Liver (tissue), 3 donors: ENCODE measurements at regions not wholly inside any gene's neighbourhood (a gene's known extent, or its start where the extent isn't known, plus 50 kb on each side); places are given as distances from the start of the nearest gene placed in this dataset.

Experiments
- ATF3 ChIP-seq: IDR thresholded peaks from 2 replicates; pipeline ENCODE4 v1.6.1; 2016; ENCODE audit warnings: antibody characterized with exemption
- CTCF ChIP-seq: fragments of 150-350 bp; IDR thresholded peaks from 2 replicates; pipeline ENCODE4 v1.5.1; 2017; ENCODE audit warnings: improper control_type of control experiment, low read depth, low read length; ENCODE audit not compliant: missing input control
- GABPA ChIP-seq, 2 donors: IDR thresholded peaks in 1 of 2; conservative IDR thresholded peaks in 1 of 2; 2 replicates each; pipeline ENCODE4 v1.6.1; 2016; ENCODE audit warnings: antibody characterized with exemption in 2 of 2, mild to moderate bottlenecking in 1 of 2, moderate library complexity in 1 of 2
- HNF4G ChIP-seq: IDR thresholded peaks from 2 replicates; pipeline ENCODE4 v1.6.1; 2016; ENCODE audit warnings: antibody characterized with exemption
- JUND ChIP-seq, 2 donors: IDR thresholded peaks; 2 replicates each; pipeline ENCODE4 v1.6.1; 2016; ENCODE audit warnings: antibody characterized with exemption in 2 of 2
- MAX ChIP-seq: IDR thresholded peaks from 2 replicates; pipeline ENCODE4 v1.6.1; 2016; ENCODE audit warnings: antibody characterized with exemption
- RAD21 ChIP-seq, 2 donors: IDR thresholded peaks; 2 replicates each; pipeline ENCODE4 v1.6.1; 2016; ENCODE audit warnings: antibody characterized with exemption in 2 of 2, mild to moderate bottlenecking in 2 of 2
- REST ChIP-seq: IDR thresholded peaks from 2 replicates; pipeline ENCODE4 v1.6.1; 2016; ENCODE audit warnings: antibody characterized with exemption, mild to moderate bottlenecking
- RXRA ChIP-seq, 2 donors: IDR thresholded peaks; 2 replicates each; pipeline ENCODE4 v1.6.1; 2017 to 2018; ENCODE audit warnings: antibody characterized with exemption in 2 of 2, mild to moderate bottlenecking in 1 of 2
- SP1 ChIP-seq: IDR thresholded peaks from 2 replicates; pipeline ENCODE4 v1.6.1; 2018; ENCODE audit warnings: antibody characterized with exemption, mild to moderate bottlenecking
- TAF1 ChIP-seq: conservative IDR thresholded peaks from 2 replicates; pipeline ENCODE4 v1.6.1; 2016; ENCODE audit warnings: antibody characterized with exemption, mild to moderate bottlenecking
- YY1 ChIP-seq: IDR thresholded peaks from 2 replicates; pipeline ENCODE4 v1.6.1; 2016; ENCODE audit warnings: antibody characterized with exemption, mild to moderate bottlenecking
- donor health status: healthy.
- donor health status: healthy.

- TF ChIP-seq REST (no peak), CTCF (no peak), SP1 (no peak), RXRA (IDR thresholded peaks at IDR 0.05) (no peak), HNF4G (no peak), YY1 (no peak), ATF3 (no peak), JUND (IDR thresholded peaks at IDR 0.05) (no peak), MAX (no peak), TAF1 (no peak), RAD21 (IDR thresholded peaks at IDR 0.05) (no peak), GABPA (IDR thresholded peaks at IDR 0.05 in 1 of 2, conservative IDR thresholded peaks at IDR 0.05 in 1 of 2) (no peak)
Observed at GRCh38 chr4:175238827-175239517, 320.8 kb downstream of the ADAM29 start.
